Neural progenitor cell (in vitro differentiated cells): ENCODE measurements at regions not wholly inside any gene's neighbourhood (a gene's known extent, or its start where the extent isn't known, plus 50 kb on each side); places are given as distances from the start of the nearest gene placed in this dataset.

Experiments used
- DNase-seq: peaks from one replicate; pipeline ENCODE4 v3.0.0-alpha.2; 2016; ENCODE audit warnings: low spot score
- H2AFZ ChIP-seq: fragments of 200-600 bp; sonication (generic); replicated peaks from 2 replicates; pipeline ENCODE4 v1.6.1; 2016; ENCODE audit warnings: antibody characterized with exemption
- H3F3A ChIP-seq: fragments of 200-600 bp; sonication (generic); 2 replicates; pipeline ENCODE4 v1.6.1; 2016; ENCODE audit warnings: antibody characterized with exemption, low read depth
- H3K27ac ChIP-seq: fragments of 200-600 bp; sonication (generic); 2 replicates; pipeline ENCODE4 v1.5.1; 2016; ENCODE audit warnings: mild to moderate bottlenecking
- H3K27me3 ChIP-seq: fragments of 200-600 bp; sonication (generic); 2 replicates; pipeline ENCODE4 v1.6.1; 2016; ENCODE audit warnings: mild to moderate bottlenecking, moderate library complexity
- H3K36me3 ChIP-seq: fragments of 200-600 bp; sonication (generic); 2 replicates; pipeline ENCODE4 v1.5.1; 2016
- H3K4me1 ChIP-seq: fragments of 200-600 bp; sonication (generic); 2 replicates; pipeline ENCODE4 v1.6.1; 2016; ENCODE audit warnings: mixed run types
- H3K4me2 ChIP-seq: fragments of 200-600 bp; sonication (generic); 2 replicates; pipeline ENCODE4 v1.6.1; 2016
- H3K4me3 ChIP-seq: fragments of 200-600 bp; sonication (generic); 2 replicates; pipeline ENCODE4 v1.5.1; 2016
- H3K79me2 ChIP-seq: fragments of 200-600 bp; sonication (generic); 2 replicates; pipeline ENCODE4 v1.6.1; 2016; ENCODE audit warnings: low read depth
- H3K9ac ChIP-seq: fragments of 200-600 bp; sonication (generic); 2 replicates; pipeline ENCODE4 v1.6.1; 2016
- H3K9me3 ChIP-seq: fragments of 200-600 bp; sonication (generic); 2 replicates; pipeline ENCODE4 v1.5.1; 2016; ENCODE audit warnings: low read depth
- H4K20me1 ChIP-seq: fragments of 200-600 bp; sonication (generic); 2 replicates; pipeline ENCODE4 v1.6.1; 2016; ENCODE audit warnings: low read depth
- H3K27ac Mint-ChIP-seq: 3 replicates; pipeline ENCODE4 v1.8.0; 2021; ENCODE audit warnings: mixed read lengths
- H3K27me3 Mint-ChIP-seq: 2 replicates; pipeline ENCODE4 v1.8.0; 2022; ENCODE audit warnings: low read depth, mild to moderate bottlenecking, inconsistent platforms, moderate library complexity, mixed read lengths; ENCODE audit not compliant: insufficient read depth
- H3K36me3 Mint-ChIP-seq: 3 replicates; pipeline ENCODE4 v1.8.0; 2021; ENCODE audit warnings: mixed read lengths
- H3K4me1 Mint-ChIP-seq: 3 replicates; pipeline ENCODE4 v1.8.0; 2021; ENCODE audit warnings: mixed read lengths
- H3K4me3 Mint-ChIP-seq: 3 replicates; pipeline ENCODE4 v1.8.0; 2021; ENCODE audit warnings: mild to moderate bottlenecking, moderate library complexity, mixed read lengths
- H3K9me3 Mint-ChIP-seq: 3 replicates; pipeline ENCODE4 v1.8.0; 2020; ENCODE audit warnings: mixed read lengths
- EZH2 ChIP-seq: fragments of 200-600 bp; sonication (generic); IDR thresholded peaks from 2 replicates; pipeline ENCODE4 v1.6.1; 2017; ENCODE audit warnings: antibody characterized with exemption, mild to moderate bottlenecking, moderate library complexity
- EZH2phosphoT487 ChIP-seq: fragments of 200-600 bp; sonication (generic); IDR thresholded peaks from 2 replicates; pipeline ENCODE4 v1.6.1; 2017; ENCODE audit warnings: antibody characterized with exemption
- TF ChIP-seq, protein P1 (sequence below): fragments of 200-600 bp; sonication (generic); IDR thresholded peaks from 2 replicates; pipeline ENCODE4 v1.5.1; 2017; ENCODE audit warnings: antibody characterized with exemption, mild to moderate bottlenecking

DNA sequence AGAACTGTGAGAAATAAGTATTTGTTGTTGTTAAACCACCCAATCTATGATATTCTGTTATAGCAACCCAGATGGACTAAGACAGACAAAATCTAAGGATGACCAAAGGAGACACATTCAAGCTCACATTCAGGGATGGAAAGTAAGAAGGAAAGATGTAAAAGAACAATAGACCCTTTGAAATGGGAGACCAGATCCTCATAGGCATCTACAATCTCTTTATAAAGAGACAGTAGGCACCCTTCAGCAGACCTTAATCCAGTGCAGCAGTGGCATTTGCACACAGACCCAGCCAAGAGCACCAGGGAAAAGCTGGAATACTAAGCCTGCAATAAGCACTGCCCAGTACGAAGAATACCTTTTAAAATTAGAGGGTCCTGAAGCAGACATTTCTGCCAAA, 132.7 kb downstream of the KLHL28 start:
- Histone ChIP-seq H3K36me3 (no peaks in the 10 kb centered on the region), H3K4me1 (peaks cover 11% of the 10 kb centered on the region), H3F3A (no peaks in the 10 kb centered on the region), H4K20me1 (no peaks in the 10 kb centered on the region), H3K9me3 (no peaks in the 10 kb centered on the region), H3K4me3 (no peak overlapping the region), H3K4me2 (no peak overlapping the region), H2AFZ (no peak overlapping the region), H3K27ac (no peak overlapping the region), H3K27me3 (no peaks in the 10 kb centered on the region), H3K9ac (no peak overlapping the region), H3K79me2 (no peaks in the 10 kb centered on the region)
- peaks cover 4% of the 10 kb centered on the region for H3K4me1 Mint-ChIP-seq
- H3K27ac Mint-ChIP-seq, result no peak overlapping the region
- H3K9me3 Mint-ChIP-seq, result peaks cover 9% of the 10 kb centered on the region
- TF ChIP-seq, protein P1, sequence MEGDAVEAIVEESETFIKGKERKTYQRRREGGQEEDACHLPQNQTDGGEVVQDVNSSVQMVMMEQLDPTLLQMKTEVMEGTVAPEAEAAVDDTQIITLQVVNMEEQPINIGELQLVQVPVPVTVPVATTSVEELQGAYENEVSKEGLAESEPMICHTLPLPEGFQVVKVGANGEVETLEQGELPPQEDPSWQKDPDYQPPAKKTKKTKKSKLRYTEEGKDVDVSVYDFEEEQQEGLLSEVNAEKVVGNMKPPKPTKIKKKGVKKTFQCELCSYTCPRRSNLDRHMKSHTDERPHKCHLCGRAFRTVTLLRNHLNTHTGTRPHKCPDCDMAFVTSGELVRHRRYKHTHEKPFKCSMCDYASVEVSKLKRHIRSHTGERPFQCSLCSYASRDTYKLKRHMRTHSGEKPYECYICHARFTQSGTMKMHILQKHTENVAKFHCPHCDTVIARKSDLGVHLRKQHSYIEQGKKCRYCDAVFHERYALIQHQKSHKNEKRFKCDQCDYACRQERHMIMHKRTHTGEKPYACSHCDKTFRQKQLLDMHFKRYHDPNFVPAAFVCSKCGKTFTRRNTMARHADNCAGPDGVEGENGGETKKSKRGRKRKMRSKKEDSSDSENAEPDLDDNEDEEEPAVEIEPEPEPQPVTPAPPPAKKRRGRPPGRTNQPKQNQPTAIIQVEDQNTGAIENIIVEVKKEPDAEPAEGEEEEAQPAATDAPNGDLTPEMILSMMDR, result no peak
- TF ChIP-seq EZH2phosphoT487 (no peak), EZH2 (no peak)
- H3K36me3 Mint-ChIP-seq, result no peaks in the 10 kb centered on the region
- DNase-seq, result no peak
- no peak overlapping the region for H3K4me3 Mint-ChIP-seq
- H3K27me3 Mint-ChIP-seq, result no peaks in the 10 kb centered on the region

DNA sequence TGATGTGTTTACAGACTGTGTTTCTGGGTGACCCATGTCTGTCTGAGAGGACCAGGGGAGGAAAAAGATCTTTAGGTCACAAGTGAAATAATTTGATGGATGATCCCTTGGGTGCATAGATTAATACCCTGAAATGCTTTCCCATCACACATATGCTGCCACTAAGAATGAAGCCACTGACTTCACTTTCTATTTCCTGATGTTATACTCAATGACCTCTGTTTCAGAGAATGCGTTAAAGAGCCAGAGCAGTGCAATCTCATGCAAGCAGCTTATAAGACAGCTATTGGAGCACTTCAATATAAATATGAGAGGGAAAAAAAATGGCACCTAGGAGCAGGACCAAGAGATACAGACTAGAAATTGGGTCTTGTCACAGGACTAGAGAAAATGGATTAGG, 133.7 kb downstream of the KLHL28 start:
- TF ChIP-seq EZH2 (no peak), EZH2phosphoT487 (no peak)
- TF ChIP-seq, protein P1, result no peak
- H3K4me1 Mint-ChIP-seq, result peaks cover 4% of the 10 kb centered on the region
- no peaks in the 10 kb centered on the region for H3K27me3 Mint-ChIP-seq
- Histone ChIP-seq H3K4me2 (no peak overlapping the region), H3K27ac (no peak overlapping the region), H2AFZ (no peak overlapping the region), H3F3A (no peaks in the 10 kb centered on the region), H3K36me3 (no peaks in the 10 kb centered on the region), H3K9me3 (no peaks in the 10 kb centered on the region), H3K79me2 (no peaks in the 10 kb centered on the region), H4K20me1 (no peaks in the 10 kb centered on the region), H3K27me3 (no peaks in the 10 kb centered on the region), H3K4me1 (peaks cover 11% of the 10 kb centered on the region), H3K4me3 (no peak overlapping the region), H3K9ac (no peak overlapping the region)
- H3K36me3 Mint-ChIP-seq, result no peaks in the 10 kb centered on the region
- no peak overlapping the region for H3K27ac Mint-ChIP-seq
- no peak overlapping the region for H3K4me3 Mint-ChIP-seq
- peaks cover 9% of the 10 kb centered on the region for H3K9me3 Mint-ChIP-seq
- no peak for DNase-seq

DNA sequence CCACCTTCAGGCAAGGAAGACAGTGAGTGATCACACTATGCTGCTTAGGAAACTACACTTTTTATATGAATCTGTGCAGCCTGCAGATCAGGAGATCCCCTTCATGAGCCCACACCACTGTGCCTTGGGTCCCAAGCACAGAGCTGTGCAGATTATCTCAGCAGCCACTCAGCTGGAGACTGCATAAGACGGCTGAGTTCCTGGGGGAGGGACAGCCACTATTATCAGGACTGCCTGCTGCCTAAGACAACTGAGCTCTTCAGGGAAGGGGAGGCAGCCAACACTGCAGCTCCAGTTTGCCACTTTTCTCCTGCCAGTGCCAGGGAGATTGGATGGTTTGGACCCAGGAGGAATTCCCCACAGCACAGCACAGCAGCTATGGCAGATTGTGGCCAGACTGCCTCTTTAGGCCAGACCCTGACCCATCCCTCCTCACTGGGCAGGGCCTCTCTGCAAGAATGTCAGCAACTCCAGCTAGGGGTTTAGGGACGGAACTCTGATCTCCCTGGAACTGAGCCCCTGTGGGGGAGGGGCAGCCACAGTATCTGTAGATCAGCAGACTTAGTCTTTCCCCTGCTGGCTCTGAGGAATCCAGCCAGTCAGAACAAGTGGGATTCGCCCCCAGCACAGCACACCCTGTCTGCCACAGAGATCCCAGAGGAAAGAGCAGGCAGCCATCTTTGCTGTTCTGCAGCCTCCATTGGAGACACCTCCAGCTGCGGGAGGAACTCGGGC, 141.3 kb downstream of the KLHL28 start:
- Histone ChIP-seq H3K27ac (peak overlapping the region; percentile 72), H3K27me3 (no peaks in the 10 kb centered on the region), H3K9ac (no peak overlapping the region), H3K9me3 (no peaks in the 10 kb centered on the region), H3K4me1 (peaks cover 13% of the 10 kb centered on the region), H3F3A (peaks cover 13% of the 10 kb centered on the region), H4K20me1 (no peaks in the 10 kb centered on the region), H3K4me2 (peak overlapping the region; percentile 56), H2AFZ (peak overlapping the region; percentile 97), H3K36me3 (no peaks in the 10 kb centered on the region), H3K79me2 (no peaks in the 10 kb centered on the region), H3K4me3 (no peak overlapping the region)
- no peak for TF ChIP-seq EZH2phosphoT487
- TF ChIP-seq, protein P1, result no peak
- TF ChIP-seq EZH2, result no peak
- Mint-ChIP-seq H3K27ac (peak overlapping the region; percentile 47), H3K4me3 (no peak overlapping the region), H3K4me1 (peaks cover 7% of the 10 kb centered on the region), H3K9me3 (peaks cover 6% of the 10 kb centered on the region), H3K36me3 (no peaks in the 10 kb centered on the region), H3K27me3 (no peaks in the 10 kb centered on the region)
- peak; percentile 83 for DNase-seq
